Sigmoid colon (tissue), 6 donors: ENCODE measurements at regions not wholly inside any gene's neighbourhood (a gene's known extent, or its start where the extent isn't known, plus 50 kb on each side); places are given as distances from the start of the nearest gene placed in this dataset.

Experiments
- DNase-seq: peaks from one replicate; pipeline ENCODE4 v3.0.0-alpha.2; 2019
- H3K27ac ChIP-seq, 4 donors: fragments of 200-600 bp; sonication (generic); one replicate each; pipeline ENCODE4 v1.5.1; 2016 to 2019; ENCODE audit warnings: mild to moderate bottlenecking in 1 of 4
- H3K27me3 ChIP-seq, 3 donors: fragments of 200-600 bp; sonication (generic); one replicate each; pipeline ENCODE4 v1.5.1; 2019; ENCODE audit warnings: mild to moderate bottlenecking in 1 of 3
- H3K36me3 ChIP-seq, 4 donors: fragments of 200-600 bp; sonication (generic); one replicate each; pipeline ENCODE4 v1.5.1; 2016 to 2019
- H3K4me1 ChIP-seq, 4 donors: fragments of 200-600 bp; sonication (generic); one replicate each; pipeline ENCODE4 v1.5.1; 2017 to 2019
- H3K4me3 ChIP-seq, 4 donors: fragments of 200-600 bp; sonication (generic); one replicate each; pipeline ENCODE4 v1.5.1; 2017 to 2019; ENCODE audit warnings: mild to moderate bottlenecking in 2 of 4, moderate library complexity in 1 of 4
- H3K9me3 ChIP-seq, 4 donors: fragments of 200-600 bp in 3 of 4; sonication (generic) in 3 of 4; one replicate each; pipeline versions ENCODE4 v1.5.1 to v1.6.1; 2013 to 2019
- EP300 ChIP-seq, 4 donors: sonication (generic); formaldehyde crosslinking; IDR thresholded peaks; one replicate each; pipeline ENCODE4 v1.6.1; 2017; ENCODE audit warnings: antibody characterized with exemption in 4 of 4
- POLR2A ChIP-seq, 2 donors: fragments of 450-650 bp; IDR thresholded peaks; one replicate each; pipeline ENCODE4 v1.6.1; 2016; ENCODE audit warnings: antibody characterized with exemption in 2 of 2, mild to moderate bottlenecking in 2 of 2, moderate library complexity in 2 of 2
- POLR2AphosphoS5 ChIP-seq, 4 donors: sonication (generic); formaldehyde crosslinking; IDR thresholded peaks; one replicate each; pipeline ENCODE4 v1.6.1; 2017; ENCODE audit warnings: antibody characterized with exemption in 4 of 4
- WGBS, 2 donors: extraction: QIAGEN DNeasy Blood & Tissue Kit; methylation state at CpG; one replicate each; pipeline ENCODE4 v1.1.7; 2013; 5-methylcytosine and 5-hydroxymethylcytosine counted together
- intact Hi-C: fragments of 100-400 bp; cut with DNase I; formaldehyde crosslinking; loops from one replicate; pipeline ENCODE4 v1.15.1; 2023
- TF ChIP-seq, protein P1 (sequence below), 4 experiments: fragments of 450-650 bp in 3 of 4; fragments of 200-600 bp in 1 of 4; IDR thresholded peaks; one replicate each; pipeline ENCODE4 v1.5.1; 2016 to 2019; ENCODE audit warnings: antibody characterized with exemption in 4 of 4, mild to moderate bottlenecking in 3 of 4, moderate library complexity in 2 of 4
- donor health status: healthy with polysubstance abuse.
- donor health status: healthy.

GRCh38 chr13:62065016-62065415 is 649.4 kb upstream of the PCDH20 start:
- Histone ChIP-seq H3K27ac (no peak overlapping the region), H3K4me1 (no peaks in the 10 kb centered on the region), H3K4me3 (no peak overlapping the region), H3K36me3 (no peaks in the 10 kb centered on the region), H3K9me3 (no peaks in the 10 kb centered on the region), H3K27me3 (no peaks in the 10 kb centered on the region)
- intact Hi-C loops = no loop called here
- DNase-seq = no peak
- TF ChIP-seq POLR2AphosphoS5 (IDR thresholded peaks at IDR 0.05) (no peak), EP300 (IDR thresholded peaks at IDR 0.05) (no peak), POLR2A (IDR thresholded peaks at IDR 0.05) (no peak)
- TF ChIP-seq, protein P1, sequence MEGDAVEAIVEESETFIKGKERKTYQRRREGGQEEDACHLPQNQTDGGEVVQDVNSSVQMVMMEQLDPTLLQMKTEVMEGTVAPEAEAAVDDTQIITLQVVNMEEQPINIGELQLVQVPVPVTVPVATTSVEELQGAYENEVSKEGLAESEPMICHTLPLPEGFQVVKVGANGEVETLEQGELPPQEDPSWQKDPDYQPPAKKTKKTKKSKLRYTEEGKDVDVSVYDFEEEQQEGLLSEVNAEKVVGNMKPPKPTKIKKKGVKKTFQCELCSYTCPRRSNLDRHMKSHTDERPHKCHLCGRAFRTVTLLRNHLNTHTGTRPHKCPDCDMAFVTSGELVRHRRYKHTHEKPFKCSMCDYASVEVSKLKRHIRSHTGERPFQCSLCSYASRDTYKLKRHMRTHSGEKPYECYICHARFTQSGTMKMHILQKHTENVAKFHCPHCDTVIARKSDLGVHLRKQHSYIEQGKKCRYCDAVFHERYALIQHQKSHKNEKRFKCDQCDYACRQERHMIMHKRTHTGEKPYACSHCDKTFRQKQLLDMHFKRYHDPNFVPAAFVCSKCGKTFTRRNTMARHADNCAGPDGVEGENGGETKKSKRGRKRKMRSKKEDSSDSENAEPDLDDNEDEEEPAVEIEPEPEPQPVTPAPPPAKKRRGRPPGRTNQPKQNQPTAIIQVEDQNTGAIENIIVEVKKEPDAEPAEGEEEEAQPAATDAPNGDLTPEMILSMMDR (IDR thresholded peaks at IDR 0.05) = no peak

DNA sequence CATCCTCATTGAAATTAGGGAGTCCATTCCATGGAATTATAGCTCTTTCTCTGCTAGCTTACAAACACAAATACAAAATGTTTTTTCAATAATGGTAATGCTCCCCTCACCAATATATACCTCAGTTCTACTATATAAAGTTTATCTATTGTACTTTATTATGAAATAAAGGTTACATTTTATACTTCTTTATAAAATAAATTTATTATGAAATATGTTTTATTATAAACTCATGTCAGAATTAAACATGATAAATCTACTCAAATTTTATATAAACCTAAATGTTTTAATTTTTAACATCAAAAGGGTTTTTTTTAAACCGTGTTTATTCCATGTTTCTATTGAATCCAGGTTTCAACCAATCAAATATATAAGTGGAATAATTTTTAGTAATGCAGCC is 646.1 kb upstream of the PCDH20 start:
- 61 to 62% methylated on average over 1 of the region's 1 CpG for WGBS, 2 donors
- H3K27me3 ChIP-seq = no peaks in the 10 kb centered on the region
- TF ChIP-seq, protein P1 (IDR thresholded peaks at IDR 0.05) = no peak
- TF ChIP-seq POLR2A (IDR thresholded peaks at IDR 0.05) (no peak), POLR2AphosphoS5 (IDR thresholded peaks at IDR 0.05) (no peak), EP300 (IDR thresholded peaks at IDR 0.05) (no peak)
- no peak overlapping the region for H3K27ac ChIP-seq
- H3K36me3 ChIP-seq = no peaks in the 10 kb centered on the region
- H3K9me3 ChIP-seq = no peaks in the 10 kb centered on the region
- intact Hi-C loops = no loop called here
- no peak for DNase-seq
- H3K4me1 ChIP-seq = no peaks in the 10 kb centered on the region
- no peak overlapping the region for H3K4me3 ChIP-seq

GRCh38 chr13:62060570-62060969 is 644.9 kb upstream of the PCDH20 start:
- Histone ChIP-seq H3K36me3 (no peaks in the 10 kb centered on the region), H3K27me3 (no peaks in the 10 kb centered on the region), H3K4me3 (no peak overlapping the region), H3K9me3 (no peaks in the 10 kb centered on the region), H3K27ac (no peak overlapping the region), H3K4me1 (no peaks in the 10 kb centered on the region)
- TF ChIP-seq EP300 (IDR thresholded peaks at IDR 0.05) (no peak), POLR2AphosphoS5 (IDR thresholded peaks at IDR 0.05) (no peak), POLR2A (IDR thresholded peaks at IDR 0.05) (no peak)
- TF ChIP-seq, protein P1 (IDR thresholded peaks at IDR 0.05) = no peak
- DNase-seq = no peak
- WGBS, 2 donors = 84 to 92% methylated on average over 2 of the region's 2 CpGs
- intact Hi-C loops = no loop called here

DNA sequence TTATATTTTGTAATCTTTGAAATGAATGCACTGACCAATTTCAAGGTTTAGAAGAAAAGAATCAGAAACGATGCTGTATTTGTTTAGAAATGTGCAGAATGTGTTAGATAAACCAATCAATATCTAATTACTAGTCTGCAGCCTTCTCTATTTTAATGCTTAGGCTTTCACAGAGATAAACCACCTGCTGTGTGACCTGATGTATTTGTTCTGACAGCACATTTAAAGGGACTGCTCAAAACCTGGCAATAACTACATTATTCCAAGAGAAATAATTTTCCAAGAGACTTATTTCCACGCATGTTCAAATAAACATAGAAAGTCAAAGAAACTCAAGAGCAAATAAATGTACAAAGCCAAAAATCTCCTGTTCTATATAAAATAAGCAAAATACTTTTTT is 641.6 kb upstream of the PCDH20 start:
- intact Hi-C loops = no loop called here
- Histone ChIP-seq H3K4me3 (no peak overlapping the region), H3K27ac (no peak overlapping the region), H3K27me3 (no peaks in the 10 kb centered on the region), H3K9me3 (no peaks in the 10 kb centered on the region), H3K36me3 (no peaks in the 10 kb centered on the region), H3K4me1 (no peaks in the 10 kb centered on the region)
- WGBS, 2 donors = 46 to 62% methylated on average over 2 of the region's 2 CpGs
- TF ChIP-seq POLR2AphosphoS5 (IDR thresholded peaks at IDR 0.05) (no peak), POLR2A (IDR thresholded peaks at IDR 0.05) (no peak), EP300 (IDR thresholded peaks at IDR 0.05) (no peak)
- TF ChIP-seq, protein P1 (IDR thresholded peaks at IDR 0.05) = no peak
- DNase-seq = no peak

DNA sequence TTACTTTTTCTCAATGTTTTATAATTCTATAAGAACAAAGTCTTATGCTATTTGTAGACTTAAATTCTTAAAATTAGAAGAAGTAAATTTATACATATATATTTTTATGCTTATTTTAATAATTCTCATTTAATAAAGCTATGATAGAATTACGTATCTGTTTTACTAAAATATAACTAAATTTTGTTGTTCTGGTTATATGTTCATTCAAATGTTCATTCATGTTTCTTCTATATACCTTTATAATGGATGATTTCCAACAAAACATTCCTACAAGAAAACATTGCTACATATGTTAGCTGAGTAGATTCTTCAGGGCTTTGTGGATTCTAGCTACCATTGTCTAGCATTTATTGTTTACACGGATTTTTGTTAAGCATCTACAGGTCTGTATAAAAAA is 634.3 kb upstream of the PCDH20 start:
- H3K27me3 ChIP-seq = no peaks in the 10 kb centered on the region
- 79 to 93% methylated on average over 2 of the region's 2 CpGs for WGBS, 2 donors
- no peak overlapping the region for H3K27ac ChIP-seq
- no peaks in the 10 kb centered on the region for H3K36me3 ChIP-seq
- no peak overlapping the region for H3K4me3 ChIP-seq
- no peaks in the 10 kb centered on the region for H3K4me1 ChIP-seq
- intact Hi-C loops = no loop called here
- no peak for DNase-seq
- TF ChIP-seq EP300 (IDR thresholded peaks at IDR 0.05) (no peak), POLR2A (IDR thresholded peaks at IDR 0.05) (no peak), POLR2AphosphoS5 (IDR thresholded peaks at IDR 0.05) (no peak)
- TF ChIP-seq, protein P1 (IDR thresholded peaks at IDR 0.05) = no peak
- H3K9me3 ChIP-seq = peaks cover 0 to 2% (median 0%) of the 10 kb centered on the region in 4 donors
